ENCODE measurements at regions not wholly inside any gene's neighbourhood (a gene's known extent, or its start where the extent isn't known, plus 50 kb on each side); places are given as distances from the start of the nearest gene placed in this dataset.
"Not testable (repeated sequence)": the region's sequence is repeated elsewhere in the genome, so short reads cannot be mapped to it uniquely, and the experiment has no call there.

DNA sequence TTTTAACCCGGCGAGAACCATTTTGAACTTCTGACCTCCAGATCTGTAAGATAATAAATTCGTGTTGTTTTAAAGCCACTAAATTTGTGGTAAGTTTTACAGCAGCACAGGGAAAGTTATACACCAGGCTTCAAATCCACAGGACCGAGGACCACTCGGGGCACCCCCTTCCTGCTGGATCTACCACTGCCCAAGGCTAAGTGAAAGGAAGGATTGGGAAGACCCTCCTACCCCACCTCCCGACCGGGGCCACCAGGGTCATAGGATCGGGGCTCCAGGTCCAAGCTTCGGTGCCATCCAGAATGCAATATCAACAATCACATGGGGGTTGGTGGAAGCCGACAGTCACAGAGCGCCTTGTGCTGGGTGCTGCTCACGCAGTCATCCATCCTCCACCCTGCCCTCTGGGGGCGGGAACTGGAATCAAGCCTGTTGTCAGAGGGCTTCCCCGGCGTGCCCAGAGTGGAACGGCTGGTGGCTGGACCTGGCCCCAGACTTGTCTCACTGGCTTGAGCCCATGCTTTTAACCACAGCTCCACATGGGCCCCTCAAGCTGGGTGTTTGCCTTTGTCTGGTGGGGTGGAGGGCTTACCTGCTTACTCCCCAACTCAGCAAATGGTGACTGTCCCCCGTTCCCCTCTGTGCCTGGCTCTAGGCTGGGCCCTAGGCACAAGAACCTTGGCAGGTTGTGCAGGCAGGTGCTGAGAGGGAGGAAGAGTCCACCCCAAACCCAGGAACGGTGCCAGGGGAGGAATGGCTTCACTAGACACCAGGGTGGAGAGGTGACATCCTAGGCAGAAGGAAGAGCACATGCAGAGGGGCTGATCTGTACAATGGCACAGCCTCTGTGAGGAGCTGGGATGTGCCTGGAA, 180.3 kb upstream of the RTL1 start:
- DNase-seq = no peak

DNA sequence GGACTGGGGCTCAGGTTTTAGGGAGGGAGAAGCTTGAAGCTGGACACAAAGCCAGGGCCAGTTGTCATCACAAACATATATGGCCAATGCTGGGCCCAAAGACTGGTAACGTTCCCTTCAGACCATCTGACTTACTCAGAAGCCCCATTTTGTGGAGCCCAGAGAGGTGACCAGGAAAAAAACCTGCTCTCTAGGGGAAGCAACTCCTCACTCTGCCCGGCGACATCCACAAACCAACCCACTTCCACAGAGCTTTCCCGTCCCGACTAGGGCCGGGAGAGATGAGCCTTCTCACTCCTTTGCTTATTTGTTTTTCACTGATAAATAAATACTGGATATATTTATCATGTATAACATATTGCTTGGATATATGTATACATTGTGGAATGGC, 180.9 kb upstream of the RTL1 start:
- no peak for DNase-seq

DNA sequence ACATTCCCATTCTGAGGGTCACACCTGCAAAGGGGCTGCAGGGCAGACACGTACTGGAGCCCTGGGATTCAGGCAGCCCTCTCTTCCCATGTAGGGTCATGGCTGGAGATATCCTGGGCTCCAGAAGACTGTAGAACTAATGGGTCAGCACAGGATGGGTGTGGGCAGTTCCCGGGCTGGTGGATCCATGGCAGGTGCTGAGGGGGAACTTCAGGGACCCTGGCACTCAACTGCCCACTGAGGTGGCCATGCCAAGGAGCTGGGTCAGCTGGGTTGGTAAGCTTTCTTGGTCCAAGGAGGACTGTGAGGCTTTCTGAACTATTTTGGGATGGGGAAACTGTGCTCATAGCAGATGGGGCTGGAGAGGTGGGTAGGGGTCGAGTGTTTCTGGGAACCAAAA, 183.4 kb upstream of the RTL1 start:
- DNase-seq = no peak

DNA sequence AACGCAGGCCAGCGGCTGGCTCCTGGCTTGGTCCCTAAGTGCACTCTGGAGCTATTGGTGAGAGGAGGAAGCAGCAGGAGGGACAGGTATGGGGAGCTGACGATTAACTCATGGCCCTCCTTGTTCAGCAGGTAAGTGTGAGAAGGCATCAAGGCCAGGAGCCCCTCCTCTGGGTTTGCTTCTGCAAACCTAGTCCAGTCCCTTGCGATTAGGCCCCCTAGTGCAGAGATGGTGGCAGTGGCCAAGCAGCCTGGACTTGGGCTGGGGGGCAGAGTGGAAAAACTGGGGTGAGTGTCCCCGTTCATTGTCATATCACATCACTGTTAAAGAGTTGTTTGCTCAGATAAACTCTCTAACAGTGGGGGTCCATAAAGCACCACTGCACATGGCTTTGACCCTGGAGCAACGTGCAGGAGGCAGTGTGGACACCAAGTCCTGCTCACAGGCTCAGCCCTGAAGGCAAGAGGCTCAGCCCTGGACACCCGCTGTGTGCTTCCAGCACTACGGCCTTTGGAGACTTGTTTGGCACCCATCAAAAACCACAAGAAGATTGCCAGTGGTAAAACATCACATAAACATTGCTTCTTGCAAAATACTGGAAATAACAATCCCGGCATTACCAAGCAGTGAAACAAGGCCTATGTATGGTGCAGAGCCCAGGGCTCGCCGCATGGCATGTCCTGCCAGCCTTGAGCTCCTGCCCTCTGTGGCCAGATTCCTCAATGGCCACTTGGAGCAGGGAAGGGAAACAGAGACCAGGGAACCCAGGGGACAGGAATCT, 184.3 kb upstream of the RTL1 start:
- DNase-seq = no peak

DNA sequence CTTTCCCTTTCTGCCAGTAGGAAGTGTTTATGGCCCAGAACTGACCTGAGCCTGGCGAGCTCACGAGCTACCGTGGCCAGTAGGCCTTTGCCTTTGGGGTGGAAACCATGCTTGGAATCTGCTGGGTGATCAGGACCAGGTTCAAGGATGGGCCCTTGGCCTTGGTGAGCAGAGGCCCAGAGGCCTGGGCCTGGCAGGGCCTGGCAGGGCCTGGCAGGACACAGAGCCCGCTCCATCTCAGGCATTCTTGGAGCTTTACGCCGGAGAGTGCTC, 184.8 kb upstream of the RTL1 start:
- no peak for DNase-seq

DNA sequence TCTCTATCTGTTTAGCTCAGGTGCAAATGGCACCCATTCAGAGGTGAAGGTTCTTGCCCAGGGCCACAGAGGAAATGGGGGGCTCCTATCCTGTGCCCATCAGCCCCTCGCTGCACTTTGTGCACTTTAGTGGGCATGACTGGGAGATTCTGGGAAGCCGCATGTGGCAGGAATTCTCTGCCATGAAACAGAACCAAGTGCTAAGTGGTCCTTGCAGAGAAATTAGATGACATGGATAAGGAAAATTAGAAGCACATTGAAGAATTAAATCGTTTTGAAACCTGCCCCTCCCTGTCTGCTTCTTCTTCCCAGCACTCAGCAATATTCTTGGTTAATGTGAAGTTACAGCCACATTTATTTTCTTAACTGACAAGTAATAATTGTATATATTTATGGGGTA, 185.2 kb upstream of the RTL1 start:
- no peak for DNase-seq

DNA sequence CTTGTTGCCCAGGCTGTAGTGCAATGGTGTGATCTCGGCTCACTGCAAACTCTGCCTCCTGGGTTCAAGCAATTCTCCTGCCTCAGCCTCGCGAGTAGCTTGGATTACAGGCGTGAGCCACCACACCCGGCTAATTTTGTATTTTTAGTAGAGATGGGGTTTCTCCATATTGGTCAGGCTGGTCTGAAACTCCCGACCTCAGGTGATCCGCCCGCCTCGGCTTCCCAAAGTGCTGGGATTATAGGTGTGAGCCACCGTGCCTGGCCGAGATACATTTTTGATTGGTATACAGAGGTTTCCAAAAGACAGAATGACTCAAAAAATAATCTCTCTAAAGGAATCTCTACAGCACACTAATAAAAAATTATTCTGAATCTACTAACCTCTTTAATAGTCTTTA, 187.0 kb upstream of the RTL1 start:
- not testable (repeated sequence) for DNase-seq

DNA sequence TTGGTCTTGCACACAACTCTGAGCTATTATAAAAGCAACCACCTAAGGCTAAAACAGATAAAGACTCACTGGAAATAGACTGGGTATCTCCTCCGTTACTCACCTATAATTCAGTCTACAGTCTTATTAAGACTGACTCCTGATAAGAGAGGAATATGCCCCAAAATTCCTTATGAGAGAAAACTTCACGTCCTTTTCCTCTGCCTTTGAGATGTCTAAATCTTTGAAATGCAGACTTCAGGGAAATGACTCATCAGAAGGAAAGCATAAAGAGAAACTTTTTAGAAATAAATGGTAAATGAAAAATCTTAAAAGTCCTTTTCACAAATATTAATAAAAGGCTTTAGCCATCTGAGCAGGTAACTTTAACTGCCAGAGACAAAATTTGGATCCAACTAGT, 187.5 kb upstream of the RTL1 start:
- no peak for DNase-seq

DNA sequence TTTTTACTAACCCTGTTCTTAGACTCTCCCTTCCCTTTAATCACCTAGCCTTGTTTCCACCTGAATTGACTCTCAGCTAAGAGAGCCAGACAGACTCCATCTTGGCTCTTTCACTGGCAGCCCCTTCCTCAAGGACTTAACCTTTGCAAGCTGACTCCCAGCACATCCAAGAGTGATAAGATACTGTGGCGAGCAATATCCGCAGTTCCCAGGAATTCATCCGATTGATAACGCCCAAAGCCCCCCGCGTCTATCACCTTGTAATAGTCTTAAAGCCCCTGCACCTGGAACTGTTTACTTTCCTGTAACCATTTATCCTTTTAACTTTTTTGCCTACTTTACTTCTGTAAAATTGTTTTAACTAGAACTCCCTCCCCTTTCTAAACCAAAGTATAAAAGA, 191.4 kb upstream of the RTL1 start:
- not testable (repeated sequence) for DNase-seq

DNA sequence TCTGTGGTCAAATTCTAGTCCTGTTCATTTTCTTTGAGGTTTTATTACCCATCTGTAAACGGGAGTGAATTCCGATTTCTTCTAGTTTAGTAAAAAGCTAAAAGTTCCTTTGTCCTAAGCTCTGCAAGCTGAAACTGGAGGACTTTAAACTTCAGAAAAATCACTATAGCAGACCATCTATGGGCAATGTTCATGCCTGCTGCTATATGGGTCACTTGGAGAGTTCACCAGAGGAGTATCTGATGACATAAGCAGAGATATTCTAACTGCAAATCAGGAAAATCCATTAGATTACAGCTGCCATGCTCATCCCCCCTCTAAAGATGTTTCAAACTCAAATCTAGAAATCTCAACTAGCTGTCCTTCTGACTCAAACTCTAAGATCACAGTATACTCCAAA, 193.0 kb upstream of the RTL1 start:
- no peak for DNase-seq

DNA sequence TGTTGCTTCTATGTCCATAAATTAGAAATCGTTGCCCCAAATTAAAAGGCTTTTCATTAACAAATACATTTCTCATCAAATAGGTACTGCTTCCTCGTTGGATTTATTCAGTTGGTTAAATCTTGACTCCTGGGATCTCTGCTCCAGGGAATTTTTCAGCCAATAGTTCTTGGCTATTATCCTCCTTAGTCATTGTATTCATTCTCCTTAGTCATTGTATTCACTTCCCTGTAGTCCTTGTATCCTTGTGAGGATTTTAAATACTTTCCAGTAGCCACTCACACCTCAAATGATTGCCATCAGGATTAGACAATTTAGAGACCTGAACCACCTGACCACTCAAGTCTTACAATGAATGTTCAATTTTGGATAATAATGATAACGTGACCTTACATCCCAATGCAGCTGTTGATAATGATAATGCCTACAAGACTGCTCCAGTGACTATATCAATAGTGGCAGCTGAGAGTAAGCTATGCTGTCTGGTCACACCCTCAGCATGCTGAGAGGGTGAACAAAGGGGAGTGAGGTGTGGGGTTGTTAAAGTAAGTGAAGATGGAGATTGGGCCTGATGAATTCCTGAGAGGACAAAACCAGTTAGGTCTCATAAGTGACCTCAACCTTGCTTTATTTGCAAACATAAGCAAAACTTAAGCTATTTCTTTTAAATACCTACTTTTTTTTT, 193.7 kb upstream of the RTL1 start:
- DNase-seq = no peak

DNA sequence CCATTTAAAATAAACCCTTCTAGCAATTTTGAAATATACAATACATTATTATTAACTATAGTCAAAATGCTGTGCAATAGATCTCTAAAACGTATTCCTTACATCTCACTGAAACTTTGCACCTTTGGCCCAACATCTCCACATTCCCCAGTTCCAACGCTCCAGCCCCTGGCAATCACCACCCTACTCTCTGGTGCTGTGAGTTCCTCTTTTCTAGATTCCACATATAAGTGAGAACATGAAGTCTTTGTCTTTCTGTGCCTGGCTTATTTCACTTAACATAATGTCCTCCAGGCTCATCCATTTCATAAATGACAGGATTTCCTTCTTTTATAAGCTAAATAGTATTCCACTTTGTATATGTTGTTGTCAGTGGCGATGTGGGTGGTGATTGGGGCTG, 194.7 kb upstream of the RTL1 start:
- DNase-seq = no peak

DNA sequence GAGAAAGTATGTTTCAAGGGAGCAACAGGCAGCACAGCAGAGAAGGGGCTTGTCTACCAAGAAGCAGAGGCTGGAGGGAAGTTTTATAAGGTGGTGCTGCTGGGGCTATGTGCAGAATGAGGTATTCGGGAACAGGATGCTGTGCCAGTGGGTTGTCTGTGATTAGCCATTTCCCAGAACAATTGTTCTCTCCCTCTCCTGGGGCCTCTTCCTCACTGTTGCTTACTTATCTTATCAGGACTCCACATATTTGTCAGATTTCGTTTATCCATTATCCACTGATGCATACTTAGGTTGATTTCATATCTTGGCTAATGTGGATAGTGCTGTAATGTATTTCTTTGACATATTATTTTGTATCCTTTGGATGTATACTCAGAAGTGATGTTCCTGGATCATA, 195.1 kb upstream of the RTL1 start:
- no peak for DNase-seq

DNA sequence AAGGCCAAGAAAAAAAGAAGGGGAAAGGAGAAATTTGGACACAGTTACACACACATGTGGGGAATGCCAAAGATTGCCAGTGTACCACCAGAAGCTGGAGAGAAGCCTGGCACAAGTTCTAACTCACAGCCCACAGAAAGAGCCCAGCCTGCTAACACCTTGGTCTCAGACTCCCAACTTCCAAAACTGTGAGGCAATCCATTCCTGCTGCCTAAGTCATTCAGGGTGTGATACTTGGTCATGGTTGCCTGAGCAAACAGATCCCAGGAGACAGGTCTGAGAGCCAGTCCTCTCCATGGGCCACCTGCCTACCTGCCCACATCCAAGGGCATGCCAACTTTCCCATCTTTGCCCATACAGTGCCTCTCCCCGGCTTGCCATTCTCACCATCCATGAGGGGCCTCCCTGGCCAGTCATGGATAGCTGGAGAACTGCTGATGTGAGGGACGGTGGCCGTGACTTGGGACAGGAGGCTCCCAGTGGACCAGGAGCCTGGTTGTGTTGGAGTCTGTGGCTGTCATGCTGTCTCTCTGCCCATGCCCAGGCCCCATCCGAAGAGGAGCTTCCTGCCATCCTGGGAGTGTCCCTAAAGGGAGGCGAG, 198.0 kb upstream of the RTL1 start:
- DNase-seq = no peak

DNA sequence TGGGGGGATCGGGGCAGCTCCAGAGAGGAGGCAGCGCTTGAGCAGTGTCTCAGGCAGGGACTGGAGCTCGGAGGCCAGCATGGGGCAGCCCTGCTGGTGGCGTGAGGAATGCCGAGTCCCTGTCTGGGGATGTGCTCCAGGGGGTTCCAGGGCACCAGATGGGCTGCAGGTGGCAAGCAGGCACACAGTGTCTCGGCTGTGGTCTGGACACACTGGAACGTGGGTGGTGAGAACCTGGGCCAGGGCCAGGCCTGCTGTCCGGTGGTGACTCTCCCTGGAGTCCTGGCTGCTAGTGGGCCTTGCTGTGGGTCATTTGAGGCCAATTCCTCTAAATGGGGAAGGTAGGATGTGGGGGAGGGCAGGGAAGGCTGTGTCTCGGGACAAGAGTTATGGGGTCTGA, 199.4 kb upstream of the RTL1 start:
- DNase-seq = no peak

DNA sequence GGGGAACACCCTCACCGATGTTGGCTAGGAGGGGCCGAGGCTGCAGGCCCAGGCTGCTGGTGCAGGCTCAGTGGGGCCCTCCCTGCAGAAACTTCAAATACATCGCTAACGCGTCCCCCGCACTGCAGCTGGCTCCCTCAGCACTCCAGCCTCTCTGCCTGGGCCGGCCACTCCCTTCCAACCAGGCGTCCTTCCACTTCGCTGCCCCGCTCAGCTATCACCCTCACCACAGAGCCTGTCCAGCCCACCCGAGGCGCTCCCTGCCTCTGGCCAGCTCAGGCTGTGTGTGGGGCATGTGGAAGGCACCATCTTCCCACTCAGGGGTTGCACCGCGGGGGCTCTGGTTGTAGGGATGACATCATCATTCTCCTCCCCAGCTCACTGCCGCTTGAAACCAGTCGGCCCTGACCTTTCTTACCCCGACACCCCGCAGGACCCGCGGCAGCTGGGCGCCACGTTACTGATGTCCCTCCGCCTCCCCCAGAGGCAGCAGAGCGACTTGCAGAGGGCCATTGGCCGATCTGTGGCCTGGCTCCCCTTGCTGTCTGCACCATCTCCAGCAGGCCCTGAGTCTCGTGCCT, 199.9 kb upstream of the RTL1 start:
- DNase-seq = no peak

DNA sequence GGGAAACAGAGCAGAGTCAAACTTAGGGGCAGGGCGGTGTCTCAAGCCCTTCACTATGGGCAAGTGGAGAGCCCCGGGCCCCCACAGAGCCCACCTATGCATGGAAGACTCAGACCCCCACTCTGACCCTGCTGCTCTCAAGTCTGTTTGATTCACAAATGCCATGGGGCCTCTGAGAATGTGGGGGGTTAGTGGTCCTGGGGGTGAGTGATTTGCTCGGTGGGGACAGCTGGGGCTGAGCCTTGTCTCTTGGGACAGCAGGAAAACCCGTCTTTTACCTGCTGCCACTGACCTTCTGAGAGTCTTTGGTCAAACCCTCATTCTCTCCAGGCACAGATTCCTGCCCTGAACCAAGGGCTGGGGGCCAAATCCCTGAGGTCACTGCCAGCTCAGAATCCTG, 201.0 kb upstream of the RTL1 start:
- DNase-seq = no peak

DNA sequence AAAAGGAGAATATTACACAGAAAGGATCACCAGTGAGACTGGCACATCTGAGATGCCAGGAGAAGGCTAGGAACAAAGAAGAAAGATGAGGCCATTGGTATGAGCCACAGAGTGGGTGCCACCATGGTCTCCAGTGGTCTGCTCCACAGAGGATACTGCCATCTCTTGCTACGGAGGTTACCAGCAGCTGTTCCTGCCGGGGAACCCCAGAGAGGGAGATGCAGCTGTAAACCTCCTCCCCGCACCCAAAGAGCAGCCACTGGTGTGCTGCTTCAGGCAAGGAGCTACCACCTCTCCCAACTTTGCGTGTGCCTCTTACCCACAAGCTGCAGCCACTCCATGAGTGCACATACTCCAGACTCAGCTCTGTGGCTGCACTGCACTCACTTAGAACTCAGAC, 201.5 kb upstream of the RTL1 start:
- no peak for DNase-seq

DNA sequence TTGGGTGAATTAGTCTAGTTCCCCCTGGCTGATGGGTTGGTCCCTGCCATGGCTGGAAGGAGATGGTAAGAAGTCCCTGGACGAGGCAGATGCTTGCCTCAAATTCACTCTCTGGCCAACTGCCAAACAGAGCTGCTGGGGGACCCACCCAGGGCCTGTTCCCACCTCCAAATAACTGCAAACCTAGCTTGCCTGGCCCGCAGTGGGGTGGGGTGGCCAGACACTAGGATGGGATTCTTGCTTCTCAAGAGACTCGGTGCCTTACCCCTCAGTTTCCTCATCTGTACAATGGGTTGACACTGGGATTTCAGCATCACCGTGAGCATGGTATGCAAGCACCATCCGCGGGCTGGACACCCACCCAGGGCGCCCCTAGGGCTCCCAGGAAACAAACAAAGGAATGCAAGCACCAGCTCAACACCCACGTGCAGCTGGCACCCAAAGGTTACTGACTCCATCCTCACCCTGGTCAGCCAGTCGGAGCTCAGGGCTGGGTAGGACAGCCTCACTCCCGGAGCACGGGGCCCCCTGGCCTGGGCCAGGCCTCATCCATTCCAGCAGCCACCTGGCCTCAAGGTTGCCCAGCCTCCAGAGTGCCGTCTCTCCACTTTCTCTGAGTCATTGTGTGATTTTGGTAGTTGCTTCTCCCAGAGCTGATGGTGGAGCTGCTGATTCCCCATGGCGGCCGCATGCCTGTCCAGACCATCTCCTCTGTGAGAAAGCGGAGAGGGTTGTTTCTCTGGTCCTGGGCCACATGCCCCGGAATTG, 205.2 kb upstream of the RTL1 start:
- DNase-seq = no peak

DNA sequence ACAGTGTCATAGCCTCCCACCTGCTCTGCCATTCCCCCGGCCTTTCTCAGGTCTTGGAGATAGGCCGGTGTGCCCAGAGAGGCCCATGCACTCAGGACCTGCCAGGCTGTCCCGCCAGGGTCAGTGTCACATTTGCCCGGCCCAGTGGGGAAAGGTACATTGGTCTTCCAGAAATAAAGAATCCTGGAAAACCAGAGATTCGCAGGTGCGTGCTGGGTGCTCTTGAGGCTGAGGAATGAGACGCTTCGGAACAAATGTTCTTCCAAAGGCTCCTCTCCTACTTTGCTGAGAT, 205.8 kb upstream of the RTL1 start:
- DNase-seq = no peak

DNA sequence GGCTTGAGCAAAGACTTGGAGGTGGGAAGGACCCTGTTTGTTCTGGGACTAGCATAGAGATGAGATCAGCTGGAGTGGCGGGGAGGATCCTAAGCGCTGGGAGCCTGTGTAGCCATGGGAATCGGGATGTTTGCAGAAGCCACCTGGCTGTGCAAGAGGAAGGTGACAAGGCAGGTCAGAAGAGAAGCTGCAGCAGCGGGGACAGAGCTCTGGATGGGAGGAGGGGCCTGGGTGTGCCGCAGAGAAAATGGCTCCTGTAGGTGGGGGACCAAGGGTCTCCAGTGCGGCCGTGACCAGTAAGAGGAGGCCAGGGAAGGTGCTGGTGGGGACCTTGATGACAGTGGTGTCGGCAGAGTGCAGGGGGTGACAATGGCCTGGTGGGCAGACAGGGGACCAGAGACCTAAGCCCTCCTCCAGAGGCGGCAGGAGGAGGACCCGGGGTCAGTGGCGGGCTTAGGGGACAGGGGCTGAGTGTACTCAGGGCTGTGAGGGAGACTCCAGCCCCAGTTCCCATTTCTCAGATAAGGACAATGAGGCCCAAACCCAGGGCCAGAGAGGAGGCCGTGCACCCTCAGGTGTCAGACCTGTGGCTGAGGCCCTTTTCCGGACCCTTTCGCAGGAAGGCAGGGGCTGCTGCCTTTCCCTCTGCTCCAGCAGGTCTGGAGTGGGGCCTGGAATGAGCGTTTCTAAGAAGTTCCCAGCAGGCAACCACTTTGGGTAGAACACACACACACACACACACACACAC, 206.6 kb upstream of the RTL1 start:
- no peak for DNase-seq

Measured in NCI-H524 treated with DMSO at 0.1 percent for 48 hours (cell line).